Adipocyte (in vitro differentiated cells): ENCODE measurements at regions not wholly inside any gene's neighbourhood (a gene's known extent, or its start where the extent isn't known, plus 50 kb on each side); places are given as distances from the start of the nearest gene placed in this dataset.
"Not testable (repeated sequence)": the region's sequence is repeated elsewhere in the genome, so short reads cannot be mapped to it uniquely, and the experiment has no call there.

Source experiments
- DNase-seq: peaks from one replicate; pipeline ENCODE4 v3.0.0-alpha.2; 2015; ENCODE audit warnings: low read depth
- H3K27me3 ChIP-seq: replicated peaks from 2 replicates; pipeline ENCODE4 v1.7.0; 2013; ENCODE audit warnings: mild to moderate bottlenecking, low read length, moderate library complexity; ENCODE audit not compliant: control insufficient read depth, insufficient read depth
- H3K36me3 ChIP-seq: 2 replicates; pipeline ENCODE4 v1.7.0; 2013; ENCODE audit warnings: low read length, mild to moderate bottlenecking, moderate library complexity; ENCODE audit not compliant: control insufficient read depth, insufficient read depth, severe bottlenecking
- H3K4me1 ChIP-seq: 2 replicates; pipeline ENCODE4 v1.7.0; 2013; ENCODE audit warnings: mild to moderate bottlenecking, low read length, moderate library complexity; ENCODE audit not compliant: control insufficient read depth, insufficient read depth
- H3K4me3 ChIP-seq: 2 replicates; pipeline ENCODE4 v1.7.0; 2013; ENCODE audit warnings: mild to moderate bottlenecking, low read length, moderate library complexity
- H3K9ac ChIP-seq: 2 replicates; pipeline ENCODE4 v1.7.0; 2013; ENCODE audit warnings: mild to moderate bottlenecking, low read length, moderate library complexity
- H3K9me3 ChIP-seq: 2 replicates; pipeline ENCODE4 v1.7.0; 2013; ENCODE audit warnings: mild to moderate bottlenecking, low read length, moderate library complexity; ENCODE audit not compliant: control insufficient read depth

- no peaks in the 10 kb centered on the region for H3K36me3 ChIP-seq
- no peak for DNase-seq
- H3K9ac ChIP-seq = no peak overlapping the region
- no peak overlapping the region for H3K4me3 ChIP-seq
- H3K4me1 ChIP-seq = no peaks in the 10 kb centered on the region
- H3K27me3 ChIP-seq = peaks cover 6% of the 10 kb centered on the region
- peaks cover 6% of the 10 kb centered on the region for H3K9me3 ChIP-seq
Observed at GRCh38 chrX:102784550-102784949, 64.0 kb downstream of the GPRASP3 start.

GRCh38 chrX:102787283-102787682 is 66.7 kb downstream of the GPRASP3 start:
- no peak overlapping the region for H3K9ac ChIP-seq
- H3K27me3 ChIP-seq = peaks cover 6% of the 10 kb centered on the region
- H3K4me3 ChIP-seq = no peak overlapping the region
- no peaks in the 10 kb centered on the region for H3K4me1 ChIP-seq
- peaks cover 2% of the 10 kb centered on the region for H3K36me3 ChIP-seq
- H3K9me3 ChIP-seq = peaks cover 14% of the 10 kb centered on the region
- no peak for DNase-seq

- peaks cover 10% of the 10 kb centered on the region for H3K9me3 ChIP-seq
- no peak overlapping the region for H3K9ac ChIP-seq
- H3K4me3 ChIP-seq = no peak overlapping the region
- no peak for DNase-seq
- no peaks in the 10 kb centered on the region for H3K27me3 ChIP-seq
- H3K36me3 ChIP-seq = no peaks in the 10 kb centered on the region
- H3K4me1 ChIP-seq = no peaks in the 10 kb centered on the region
Observed at GRCh38 chrX:102808336-102808735, 87.8 kb downstream of the GPRASP3 start.

- not testable (repeated sequence) for DNase-seq, H3K9ac ChIP-seq, H3K27me3 ChIP-seq, H3K36me3 ChIP-seq, H3K4me3 ChIP-seq, H3K4me1 ChIP-seq
- H3K9me3 ChIP-seq = peaks cover 19% of the 10 kb centered on the region
Observed at GRCh38 chrX:102818269-102818668, 97.7 kb downstream of the GPRASP3 start.

- no peak overlapping the region for H3K9ac ChIP-seq
- no peaks in the 10 kb centered on the region for H3K9me3 ChIP-seq
- peak; percentile 34 for DNase-seq
- no peaks in the 10 kb centered on the region for H3K4me1 ChIP-seq
- H3K36me3 ChIP-seq = no peaks in the 10 kb centered on the region
- peaks cover 6% of the 10 kb centered on the region for H3K27me3 ChIP-seq
- no peak overlapping the region for H3K4me3 ChIP-seq
Observed at GRCh38 chrX:102832661-102833060, 104.4 kb upstream of the RAB40AL start.

GRCh38 chrX:102833136-102833535 is 103.9 kb upstream of the RAB40AL start:
- Histone ChIP-seq H3K9me3 (no peaks in the 10 kb centered on the region), H3K27me3 (peaks cover 6% of the 10 kb centered on the region), H3K36me3 (no peaks in the 10 kb centered on the region), H3K9ac (no peak overlapping the region), H3K4me1 (peaks cover 4% of the 10 kb centered on the region), H3K4me3 (no peak overlapping the region)
- peak; percentile 11 for DNase-seq

- Histone ChIP-seq H3K36me3 (no peaks in the 10 kb centered on the region), H3K27me3 (no peaks in the 10 kb centered on the region), H3K4me3 (no peak overlapping the region), H3K9ac (no peak overlapping the region), H3K9me3 (no peaks in the 10 kb centered on the region), H3K4me1 (peaks cover 6% of the 10 kb centered on the region)
- peak; percentile 27 for DNase-seq
Observed at GRCh38 chrX:102835504-102836146, 101.4 kb upstream of the RAB40AL start.

- Histone ChIP-seq H3K4me3 (no peak overlapping the region), H3K27me3 (peaks cover 9% of the 10 kb centered on the region), H3K4me1 (peaks cover 6% of the 10 kb centered on the region), H3K9me3 (no peaks in the 10 kb centered on the region), H3K9ac (no peak overlapping the region), H3K36me3 (no peaks in the 10 kb centered on the region)
- peak; percentile 4 for DNase-seq
Observed at GRCh38 chrX:102837847-102838246, 99.2 kb upstream of the RAB40AL start.

GRCh38 chrX:102840871-102841705 is 96.0 kb upstream of the RAB40AL start:
- Histone ChIP-seq H3K9me3 (no peaks in the 10 kb centered on the region), H3K4me3 (no peak overlapping the region), H3K36me3 (peaks cover 3% of the 10 kb centered on the region), H3K27me3 (peaks cover 17% of the 10 kb centered on the region), H3K4me1 (peaks cover 6% of the 10 kb centered on the region), H3K9ac (no peak overlapping the region)
- DNase-seq = no peak

GRCh38 chrX:102841706-102842003 is 95.4 kb upstream of the RAB40AL start:
- Histone ChIP-seq H3K27me3 (peaks cover 17% of the 10 kb centered on the region), H3K9ac (no peak overlapping the region), H3K4me3 (no peak overlapping the region), H3K9me3 (no peaks in the 10 kb centered on the region), H3K4me1 (peaks cover 6% of the 10 kb centered on the region), H3K36me3 (peaks cover 3% of the 10 kb centered on the region)
- no peak for DNase-seq

- no peak overlapping the region for H3K9ac ChIP-seq
- no peaks in the 10 kb centered on the region for H3K4me1 ChIP-seq
- no peak for DNase-seq
- H3K36me3 ChIP-seq = peaks cover 8% of the 10 kb centered on the region
- H3K4me3 ChIP-seq = no peak overlapping the region
- H3K9me3 ChIP-seq = no peaks in the 10 kb centered on the region
- peaks cover 17% of the 10 kb centered on the region for H3K27me3 ChIP-seq
Observed at GRCh38 chrX:102845020-102845419, 92.1 kb upstream of the RAB40AL start.
